Panc1 (cell line): ENCODE measurements at regions not wholly inside any gene's neighbourhood (a gene's known extent, or its start where the extent isn't known, plus 50 kb on each side); places are given as distances from the start of the nearest gene placed in this dataset.

Source experiments
- ATAC-seq: fragments of 200-7000 bp; cut with Tn5 transposase; 2 replicates; pipeline ENCODE4 v1.9.1; 2020; ENCODE audit warnings: mild to moderate bottlenecking, moderate library complexity
- BruUV-seq: library from RNA; stranded (reverse); fragments of 400-500 nt; replicated peaks from 2 replicates; lab custom pipeline; 2021; lab: Mats Ljungman, UMichigan
- CTCF ChIA-PET: fragments of 300-600 bp; sonication (Branson Sonifier 250); formaldehyde crosslinking; loops from one replicate; lab custom pipeline; 2022; ENCODE audit warnings: antibody characterized with exemption; lab: Charles Lee
- POLR2A ChIA-PET: fragments of 300-600 bp; sonication (Branson Sonifier 250); formaldehyde crosslinking; loops from one replicate; lab custom pipeline; 2022; ENCODE audit warnings: antibody characterized with exemption; lab: Charles Lee
- DNase-seq: peaks from one replicate; pipeline ENCODE4 v3.0.0-alpha.2; 2010; ENCODE audit warnings: low read depth, low spot score
- H3K27ac ChIP-seq: 2 replicates; pipeline ENCODE4 v1.5.1; 2011; ENCODE audit warnings: mild to moderate bottlenecking, low read length, inconsistent platforms
- H3K27me3 ChIP-seq: fragments of 200-500 bp; sonication (Bioruptor generic); 2 replicates; pipeline ENCODE4 v1.6.0; 2014; ENCODE audit warnings: low read length, inconsistent platforms; ENCODE audit not compliant: control insufficient read depth, insufficient read depth
- H3K36me3 ChIP-seq: fragments of 200-500 bp; sonication (Bioruptor generic); 2 replicates; pipeline ENCODE4 v1.5.1; 2014; ENCODE audit warnings: inconsistent platforms, mild to moderate bottlenecking, low read length, moderate library complexity; ENCODE audit not compliant: control insufficient read depth, insufficient read depth
- H3K4me1 ChIP-seq: 2 replicates; pipeline ENCODE4 v1.5.1; 2011; ENCODE audit warnings: inconsistent platforms, mild to moderate bottlenecking, low read length, moderate library complexity; ENCODE audit not compliant: control insufficient read depth, insufficient read depth
- H3K4me3 ChIP-seq, 2 experiments: 2 replicates each; pipeline ENCODE4 v1.5.1; 2011 to 2012; ENCODE audit warnings: low read depth in 2 of 2, low read length in 2 of 2, mild to moderate bottlenecking in 2 of 2, inconsistent platforms in 1 of 2, moderate library complexity in 1 of 2
- H3K9me3 ChIP-seq: fragments of 200-500 bp; sonication (Bioruptor generic); 2 replicates; pipeline ENCODE4 v1.5.1; 2014; ENCODE audit warnings: low read depth, mild to moderate bottlenecking, inconsistent platforms, low read length, moderate library complexity; ENCODE audit not compliant: control insufficient read depth, insufficient read depth
- POLR2AphosphoS5 ChIP-seq: IDR thresholded peaks from 2 replicates; pipeline ENCODE4 v1.6.1; 2012; ENCODE audit warnings: mild to moderate bottlenecking, low read depth, low read length, moderate library complexity
- SIN3A ChIP-seq: IDR thresholded peaks from 2 replicates; pipeline ENCODE4 v1.6.1; 2012; ENCODE audit warnings: low read depth, mild to moderate bottlenecking, low read length, moderate library complexity, borderline replicate concordance; ENCODE audit not compliant: insufficient read depth
- TCF7L2 ChIP-seq: IDR thresholded peaks from 2 replicates; pipeline ENCODE4 v1.6.1; 2011; ENCODE audit warnings: mild to moderate bottlenecking, low read depth, low read length, inconsistent platforms
- in situ Hi-C: cut with HindIII; loops from 2 replicates; pipeline ENCODE4 v1.10.0; 2016; ENCODE audit warnings: low sequenced_read_pairs, low pct_unique_long_range_greater_than_20kb
- intact Hi-C: fragments of 100-400 bp; cut with micrococcal nuclease; formaldehyde crosslinking; loops from one replicate; pipeline ENCODE4 v1.10.0; 2022; ENCODE audit not compliant: unreplicated experiment
- TF ChIP-seq, protein P1 (sequence below): fragments of 450-650 bp; IDR thresholded peaks from 2 replicates; pipeline ENCODE4 v1.5.1; 2017; ENCODE audit warnings: mild to moderate bottlenecking
- TF ChIP-seq, protein P2 (sequence below), 2 experiments: IDR thresholded peaks; 2 replicates each; pipeline ENCODE4 v1.6.1; 2011 to 2012; ENCODE audit warnings: low read depth in 2 of 2, control low read depth in 1 of 2, low read length in 1 of 2, mild to moderate bottlenecking in 1 of 2, moderate library complexity in 1 of 2; ENCODE audit not compliant: insufficient read depth in 1 of 2

DNA sequence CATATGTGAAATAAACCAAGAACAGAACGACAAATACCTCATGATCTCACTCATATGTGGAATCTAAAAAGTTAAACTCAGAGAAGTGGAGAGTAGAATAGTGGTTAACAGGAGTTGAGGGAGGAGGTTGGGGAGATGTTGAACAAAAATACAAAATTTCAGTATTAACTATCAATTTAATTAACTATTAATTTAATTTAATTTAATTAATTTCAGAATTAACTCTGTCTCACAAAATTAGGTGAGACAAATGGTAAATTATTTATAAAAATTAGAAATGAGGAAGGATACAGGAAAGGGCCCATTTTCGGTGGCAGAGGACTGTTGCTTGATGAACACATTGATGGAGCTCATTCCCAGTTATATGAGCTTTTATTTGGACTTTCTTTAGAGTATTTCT, 166.0 kb upstream of the FAM83B start:
- TF ChIP-seq, protein P1, sequence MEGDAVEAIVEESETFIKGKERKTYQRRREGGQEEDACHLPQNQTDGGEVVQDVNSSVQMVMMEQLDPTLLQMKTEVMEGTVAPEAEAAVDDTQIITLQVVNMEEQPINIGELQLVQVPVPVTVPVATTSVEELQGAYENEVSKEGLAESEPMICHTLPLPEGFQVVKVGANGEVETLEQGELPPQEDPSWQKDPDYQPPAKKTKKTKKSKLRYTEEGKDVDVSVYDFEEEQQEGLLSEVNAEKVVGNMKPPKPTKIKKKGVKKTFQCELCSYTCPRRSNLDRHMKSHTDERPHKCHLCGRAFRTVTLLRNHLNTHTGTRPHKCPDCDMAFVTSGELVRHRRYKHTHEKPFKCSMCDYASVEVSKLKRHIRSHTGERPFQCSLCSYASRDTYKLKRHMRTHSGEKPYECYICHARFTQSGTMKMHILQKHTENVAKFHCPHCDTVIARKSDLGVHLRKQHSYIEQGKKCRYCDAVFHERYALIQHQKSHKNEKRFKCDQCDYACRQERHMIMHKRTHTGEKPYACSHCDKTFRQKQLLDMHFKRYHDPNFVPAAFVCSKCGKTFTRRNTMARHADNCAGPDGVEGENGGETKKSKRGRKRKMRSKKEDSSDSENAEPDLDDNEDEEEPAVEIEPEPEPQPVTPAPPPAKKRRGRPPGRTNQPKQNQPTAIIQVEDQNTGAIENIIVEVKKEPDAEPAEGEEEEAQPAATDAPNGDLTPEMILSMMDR, result no peak
- TF ChIP-seq POLR2AphosphoS5, result no peak
- intact Hi-C loops (loop anchor here (10.0 kb wide), 1 partner anchor 696 kb away; no protein-coding TSS in a partner anchor), in situ Hi-C loops (no loop called here)
- Histone ChIP-seq H3K4me1 (no peaks in the 10 kb centered on the region), H3K27ac (no peak overlapping the region), H3K9me3 (no peaks in the 10 kb centered on the region; the same call in 1 of the 2 replicates), H3K27me3 (no peaks in the 10 kb centered on the region), H3K4me3 (no peak overlapping the region), H3K36me3 (no peaks in the 10 kb centered on the region)
- DNase-seq (no peak), ATAC-seq (no peak)
- ChIA-PET CTCF (no interaction called here), POLR2A (no interaction called here)
- BruUV-seq, result no TSS peak

DNA sequence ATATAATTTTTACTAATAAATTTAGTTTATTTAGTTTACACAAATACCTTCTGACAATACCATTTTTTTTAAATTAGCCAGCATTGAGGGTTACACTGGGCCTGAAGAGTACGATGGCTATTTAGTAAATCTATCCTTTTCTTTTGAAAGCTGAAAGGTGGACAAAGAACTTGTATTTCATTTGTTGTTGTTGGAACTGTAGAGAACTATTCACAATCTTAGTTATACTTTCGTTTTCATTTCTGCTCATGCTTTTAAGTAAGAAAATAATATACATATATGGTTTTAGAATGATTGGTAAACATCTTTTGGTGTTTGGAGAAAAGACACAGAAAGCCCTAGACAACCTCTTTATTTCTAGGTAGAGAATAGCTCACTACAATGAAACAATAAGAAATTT, 165.3 kb upstream of the FAM83B start:
- Histone ChIP-seq H3K9me3 (no peaks in the 10 kb centered on the region; the same call in 1 of the 2 replicates), H3K4me3 (no peak overlapping the region), H3K27me3 (no peaks in the 10 kb centered on the region), H3K36me3 (no peaks in the 10 kb centered on the region), H3K4me1 (no peaks in the 10 kb centered on the region), H3K27ac (no peak overlapping the region)
- in situ Hi-C loops (no loop called here), intact Hi-C loops (loop anchor here (10.0 kb wide), 1 partner anchor 696 kb away; no protein-coding TSS in a partner anchor)
- TF ChIP-seq SIN3A, result no peak
- TF ChIP-seq, protein P2, sequence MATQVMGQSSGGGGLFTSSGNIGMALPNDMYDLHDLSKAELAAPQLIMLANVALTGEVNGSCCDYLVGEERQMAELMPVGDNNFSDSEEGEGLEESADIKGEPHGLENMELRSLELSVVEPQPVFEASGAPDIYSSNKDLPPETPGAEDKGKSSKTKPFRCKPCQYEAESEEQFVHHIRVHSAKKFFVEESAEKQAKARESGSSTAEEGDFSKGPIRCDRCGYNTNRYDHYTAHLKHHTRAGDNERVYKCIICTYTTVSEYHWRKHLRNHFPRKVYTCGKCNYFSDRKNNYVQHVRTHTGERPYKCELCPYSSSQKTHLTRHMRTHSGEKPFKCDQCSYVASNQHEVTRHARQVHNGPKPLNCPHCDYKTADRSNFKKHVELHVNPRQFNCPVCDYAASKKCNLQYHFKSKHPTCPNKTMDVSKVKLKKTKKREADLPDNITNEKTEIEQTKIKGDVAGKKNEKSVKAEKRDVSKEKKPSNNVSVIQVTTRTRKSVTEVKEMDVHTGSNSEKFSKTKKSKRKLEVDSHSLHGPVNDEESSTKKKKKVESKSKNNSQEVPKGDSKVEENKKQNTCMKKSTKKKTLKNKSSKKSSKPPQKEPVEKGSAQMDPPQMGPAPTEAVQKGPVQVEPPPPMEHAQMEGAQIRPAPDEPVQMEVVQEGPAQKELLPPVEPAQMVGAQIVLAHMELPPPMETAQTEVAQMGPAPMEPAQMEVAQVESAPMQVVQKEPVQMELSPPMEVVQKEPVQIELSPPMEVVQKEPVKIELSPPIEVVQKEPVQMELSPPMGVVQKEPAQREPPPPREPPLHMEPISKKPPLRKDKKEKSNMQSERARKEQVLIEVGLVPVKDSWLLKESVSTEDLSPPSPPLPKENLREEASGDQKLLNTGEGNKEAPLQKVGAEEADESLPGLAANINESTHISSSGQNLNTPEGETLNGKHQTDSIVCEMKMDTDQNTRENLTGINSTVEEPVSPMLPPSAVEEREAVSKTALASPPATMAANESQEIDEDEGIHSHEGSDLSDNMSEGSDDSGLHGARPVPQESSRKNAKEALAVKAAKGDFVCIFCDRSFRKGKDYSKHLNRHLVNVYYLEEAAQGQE (IDR thresholded peaks at IDR 0.05; ENCODE audit: insufficient read depth in 1 of 2, low read depth in 2 of 2, low read length in 1 of 2), result no peak
- TF ChIP-seq POLR2AphosphoS5, result no peak
- TF ChIP-seq TCF7L2, result no peak
- TF ChIP-seq, protein P1, result no peak
- DNase-seq (no peak), ATAC-seq (no peak)
- ChIA-PET POLR2A (no interaction called here), CTCF (no interaction called here)
- no TSS peak for BruUV-seq
